Testis (tissue), 2 donors: ENCODE measurements at regions not wholly inside any gene's neighbourhood (a gene's known extent, or its start where the extent isn't known, plus 50 kb on each side); places are given as distances from the start of the nearest gene placed in this dataset.

Experiments
- DNase-seq: peaks from one replicate; pipeline ENCODE4 v3.0.0-alpha.2; 2019
- H3K27ac ChIP-seq, 2 donors: fragments of 200-600 bp; sonication (generic); one replicate each; pipeline ENCODE4 v1.5.1; 2019
- H3K27me3 ChIP-seq: fragments of 200-600 bp; sonication (generic); one replicate; pipeline ENCODE4 v1.5.1; 2019
- H3K36me3 ChIP-seq: fragments of 200-600 bp; sonication (generic); one replicate; pipeline ENCODE4 v1.5.1; 2017; ENCODE audit warnings: low read depth; ENCODE audit errors: missing control alignments
- H3K4me1 ChIP-seq: fragments of 200-600 bp; sonication (generic); one replicate; pipeline ENCODE4 v1.5.1; 2019
- H3K4me3 ChIP-seq, 2 donors: fragments of 200-600 bp; sonication (generic); one replicate each; pipeline ENCODE4 v1.5.1; 2017 to 2019
- H3K9me3 ChIP-seq: fragments of 200-600 bp; sonication (generic); one replicate; pipeline ENCODE4 v1.5.1; 2017
- CTCF ChIP-seq, 3 experiments: fragments of 450-650 bp in 2 of 3; fragments of 200-600 bp in 1 of 3; sonication (generic) in 1 of 3; IDR thresholded peaks; one replicate each; pipeline ENCODE4 v1.5.1; 2016 to 2019; ENCODE audit warnings: antibody characterized with exemption in 3 of 3, mild to moderate bottlenecking in 2 of 3, moderate library complexity in 1 of 3
- POLR2A ChIP-seq: fragments of 450-650 bp; IDR thresholded peaks from one replicate; pipeline ENCODE4 v1.6.1; 2017; ENCODE audit warnings: antibody characterized with exemption, mild to moderate bottlenecking, moderate library complexity
- WGBS, 2 donors: methylation state at CpG; one replicate each; pipeline ENCODE4 v1.1.5; 2018; 5-methylcytosine and 5-hydroxymethylcytosine counted together
- intact Hi-C: fragments of 100-400 bp; cut with DNase I; formaldehyde crosslinking; loops from one replicate; pipeline ENCODE4 v1.15.1; 2023; ENCODE audit warnings: low total_unique reads

DNA sequence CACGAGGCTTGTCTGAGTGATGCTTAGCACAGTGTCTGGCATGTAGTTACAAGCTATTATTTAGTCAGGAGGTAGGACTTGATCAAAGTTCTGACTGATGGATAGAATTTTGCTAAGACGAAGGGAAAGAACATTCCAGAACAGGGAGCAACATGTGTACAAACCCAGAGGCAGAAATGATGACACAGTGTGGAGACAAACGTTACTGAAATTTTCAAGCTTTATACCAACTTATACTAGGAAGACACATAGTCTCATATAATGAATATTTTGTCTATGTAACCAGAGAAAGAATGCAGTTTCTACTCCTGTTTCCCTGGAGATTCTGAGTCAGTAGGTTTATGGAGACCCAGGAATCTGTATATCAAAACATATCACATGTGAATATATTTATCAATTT lies 123.4 kb downstream of the FAM124B start:
- intact Hi-C loops = no loop called here
- no peaks in the 10 kb centered on the region for H3K9me3 ChIP-seq
- H3K4me1 ChIP-seq = no peaks in the 10 kb centered on the region
- H3K27me3 ChIP-seq = no peaks in the 10 kb centered on the region
- TF ChIP-seq POLR2A (no peak), CTCF (IDR thresholded peaks at IDR 0.05) (no peak)
- no peaks in the 10 kb centered on the region for H3K36me3 ChIP-seq
- DNase-seq = no peak
- WGBS, 2 donors = 58 to 63% methylated on average over 3 of the region's 3 CpGs
- H3K4me3 ChIP-seq = no peak overlapping the region
- H3K27ac ChIP-seq = no peak overlapping the region

- Histone ChIP-seq H3K36me3 (no peaks in the 10 kb centered on the region), H3K9me3 (no peaks in the 10 kb centered on the region), H3K27ac (no peak overlapping the region), H3K27me3 (no peaks in the 10 kb centered on the region), H3K4me3 (no peak overlapping the region), H3K4me1 (peaks cover 8% of the 10 kb centered on the region)
- intact Hi-C loops = no loop called here
- no peak for TF ChIP-seq POLR2A
- no peak for TF ChIP-seq CTCF (IDR thresholded peaks at IDR 0.05)
- no peak for DNase-seq
Measured at GRCh38 chr2:224276251-224276650, 125.7 kb downstream of the FAM124B start.

DNA sequence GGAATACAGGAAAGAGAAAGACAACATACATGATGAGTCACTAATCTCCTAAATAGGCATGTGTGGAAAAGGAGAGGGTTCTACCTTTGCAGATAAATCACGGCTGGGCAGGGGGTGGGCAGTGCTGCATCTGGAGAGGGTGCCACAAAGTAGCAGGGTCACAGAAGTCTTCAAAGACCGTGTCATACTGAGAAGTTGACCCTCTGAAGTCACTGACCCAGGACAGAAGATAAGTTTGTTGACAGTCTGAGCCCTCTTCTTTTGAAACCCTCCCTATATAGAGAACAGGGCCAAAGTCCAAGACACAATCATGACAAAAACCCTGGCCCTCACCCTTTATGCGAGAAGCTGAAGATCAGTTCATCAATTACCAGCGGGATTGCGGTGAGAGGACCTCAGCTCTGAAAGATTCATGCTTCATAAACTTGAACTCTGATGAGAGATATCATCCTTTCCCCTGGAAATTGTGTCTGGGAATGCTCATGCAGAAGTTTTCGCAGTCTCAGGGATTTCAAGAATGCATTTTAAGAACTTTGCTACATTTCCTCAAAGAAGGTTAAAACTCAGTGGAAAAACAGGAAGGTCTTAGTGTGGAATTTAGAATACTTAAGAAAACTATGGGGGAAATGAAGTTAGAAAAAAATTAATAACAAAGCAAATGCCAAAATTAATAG lies 129.5 kb downstream of the FAM124B start:
- WGBS, 2 donors = 50 to 60% methylated on average over 3 to 6 of the region's 6 CpGs

GRCh38 chr2:224271617-224272236 lies 130.2 kb downstream of the FAM124B start:
- 50 to 61% methylated on average over 1 of the region's 1 CpG for WGBS, 2 donors
- no peaks in the 10 kb centered on the region for H3K9me3 ChIP-seq

More for the DNA sequence above, 129.5 kb downstream of the FAM124B start:
- Histone ChIP-seq H3K4me3 (no peak overlapping the region), H3K27ac (peak overlapping the region in 1 of 2 donors; percentile 32), H3K4me1 (peaks cover 12% of the 10 kb centered on the region), H3K9me3 (no peaks in the 10 kb centered on the region), H3K27me3 (no peaks in the 10 kb centered on the region), H3K36me3 (no peaks in the 10 kb centered on the region)
- DNase-seq = no peak
- intact Hi-C loops = no loop called here
- no peak for TF ChIP-seq CTCF (IDR thresholded peaks at IDR 0.05)
- no peak for TF ChIP-seq POLR2A

More at GRCh38 chr2:224271617-224272236, 130.2 kb downstream of the FAM124B start:
- intact Hi-C loops = no loop called here
- no peaks in the 10 kb centered on the region for H3K27me3 ChIP-seq
- H3K27ac ChIP-seq = peak overlapping the region in 1 of 2 donors; percentile 32
- H3K36me3 ChIP-seq = no peaks in the 10 kb centered on the region
- no peak for DNase-seq
- TF ChIP-seq POLR2A (no peak), CTCF (IDR thresholded peaks at IDR 0.05) (no peak)
- H3K4me1 ChIP-seq = peaks cover 12% of the 10 kb centered on the region
- no peak overlapping the region for H3K4me3 ChIP-seq
